ENCODE measurements at regions not wholly inside any gene's neighbourhood (a gene's known extent, or its start where the extent isn't known, plus 50 kb on each side); places are given as distances from the start of the nearest gene placed in this dataset.
"Not testable (repeated sequence)": the region's sequence is repeated elsewhere in the genome, so short reads cannot be mapped to it uniquely, and the experiment has no call there.

DNA sequence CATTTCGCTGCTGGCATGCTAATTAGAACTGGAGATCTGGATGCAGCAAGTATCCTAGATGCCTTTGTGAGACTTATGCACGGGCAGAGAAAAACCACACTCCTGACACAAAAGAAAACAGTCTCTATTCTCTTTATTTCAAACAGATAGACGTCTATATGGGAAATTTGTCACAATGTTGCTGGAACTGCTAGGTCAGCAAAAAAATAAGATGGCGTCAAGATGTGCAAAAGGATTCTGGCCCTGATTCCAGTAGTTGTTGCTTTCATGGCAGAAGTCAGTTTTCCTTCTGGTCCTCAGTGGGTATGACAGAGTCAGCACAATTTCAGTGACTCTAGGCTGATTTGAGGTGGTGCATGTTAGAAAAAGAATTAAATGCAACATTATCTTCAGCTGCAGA is 1068.0 kb downstream of the SLITRK5 start:
- DNase-seq: no peak

DNA sequence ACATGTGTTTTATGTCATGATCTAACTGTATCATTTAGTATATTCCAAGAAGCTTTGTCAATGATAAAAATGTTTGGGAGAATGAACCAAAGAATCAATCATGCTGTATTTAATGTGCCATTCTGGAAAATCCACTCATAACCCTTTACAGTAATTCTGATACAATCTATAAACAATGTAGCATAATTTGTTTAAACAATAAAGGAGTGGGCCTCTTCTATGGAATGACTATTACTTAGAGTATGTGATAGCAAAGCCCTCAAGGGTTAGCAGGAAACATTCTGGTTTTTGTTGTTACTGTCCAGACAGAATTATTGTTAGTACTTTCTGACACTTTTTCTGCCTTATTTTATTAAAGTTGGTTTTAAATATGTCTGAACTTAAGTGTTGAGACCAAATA is 1073.1 kb downstream of the SLITRK5 start:
- no peak for DNase-seq

DNA sequence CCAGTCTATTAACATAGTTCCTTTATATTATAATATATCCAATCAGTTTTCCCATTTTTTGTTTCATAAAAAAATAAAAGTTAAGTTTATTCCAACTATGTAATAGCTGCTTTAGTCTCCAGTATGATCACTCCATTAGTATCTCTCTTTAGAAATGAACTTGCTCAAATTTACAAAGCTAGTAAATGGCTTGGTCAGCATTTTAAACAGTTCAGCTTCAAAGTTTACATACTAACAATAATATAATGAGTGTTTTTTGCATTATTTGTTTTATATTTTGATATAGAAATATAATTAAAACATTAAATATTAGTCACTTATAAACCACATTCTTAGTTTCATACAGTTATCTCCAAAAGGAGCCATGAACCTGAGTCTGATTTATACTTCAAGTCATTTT is 1073.8 kb downstream of the SLITRK5 start:
- DNase-seq: no peak

DNA sequence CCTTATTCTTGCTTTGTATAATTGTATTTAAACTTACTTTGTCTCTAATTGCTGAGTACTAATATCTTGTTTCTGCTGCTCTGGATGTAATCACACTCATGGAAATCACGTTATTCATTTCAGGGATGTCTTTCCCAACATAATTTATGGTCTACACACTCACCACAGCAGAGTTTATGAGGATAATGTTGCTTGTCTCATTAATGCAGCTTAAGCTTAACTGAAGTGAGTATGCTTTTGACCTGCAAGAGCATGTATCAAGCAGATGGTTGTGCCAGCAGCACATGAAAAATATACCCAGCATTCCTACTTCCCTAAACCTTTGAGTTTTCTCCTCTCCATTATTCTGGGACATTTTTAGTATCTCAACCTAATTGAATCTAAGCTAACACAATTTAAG is 1080.9 kb downstream of the SLITRK5 start:
- DNase-seq: peak in 1 of 2 experiments; percentile 9

DNA sequence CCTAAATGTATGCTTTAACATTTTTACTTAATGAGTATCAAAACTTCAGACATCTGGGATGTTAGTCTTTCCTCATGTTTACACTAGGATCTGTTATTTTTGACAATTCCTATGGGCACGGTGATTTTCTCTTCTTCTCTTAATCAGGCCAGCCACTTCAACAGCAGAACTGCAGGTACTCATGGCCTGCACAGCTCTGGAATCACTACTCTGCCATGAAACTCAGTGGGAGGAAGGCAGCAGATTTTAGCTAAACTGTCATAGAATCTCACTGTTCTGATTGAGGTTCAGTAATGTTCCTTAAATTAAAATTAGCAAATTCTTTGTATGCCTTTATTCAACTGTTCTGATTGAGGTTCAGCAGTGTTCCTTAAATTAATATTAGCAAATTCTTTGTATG is 1083.0 kb downstream of the SLITRK5 start:
- DNase-seq: no peak

DNA sequence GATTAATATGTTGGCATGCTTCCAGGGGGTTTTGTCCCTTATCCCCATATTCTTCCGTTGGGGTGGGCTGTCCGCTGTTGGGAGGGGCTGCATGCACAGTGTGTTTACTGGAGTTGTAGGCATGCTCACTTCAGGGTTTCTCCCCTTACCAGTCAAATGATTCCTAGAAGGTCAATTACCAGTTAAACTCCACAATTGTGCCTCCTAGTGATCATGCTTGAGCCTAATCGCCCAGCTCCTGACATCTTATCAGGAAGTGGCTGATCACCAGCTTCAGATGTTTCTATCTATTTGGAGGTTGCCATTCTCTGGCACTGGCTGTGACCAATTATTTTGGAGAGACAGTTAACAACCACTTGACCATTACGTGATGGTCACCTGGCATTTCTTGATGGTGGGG is 1090.0 kb downstream of the SLITRK5 start:
- DNase-seq: no peak

DNA sequence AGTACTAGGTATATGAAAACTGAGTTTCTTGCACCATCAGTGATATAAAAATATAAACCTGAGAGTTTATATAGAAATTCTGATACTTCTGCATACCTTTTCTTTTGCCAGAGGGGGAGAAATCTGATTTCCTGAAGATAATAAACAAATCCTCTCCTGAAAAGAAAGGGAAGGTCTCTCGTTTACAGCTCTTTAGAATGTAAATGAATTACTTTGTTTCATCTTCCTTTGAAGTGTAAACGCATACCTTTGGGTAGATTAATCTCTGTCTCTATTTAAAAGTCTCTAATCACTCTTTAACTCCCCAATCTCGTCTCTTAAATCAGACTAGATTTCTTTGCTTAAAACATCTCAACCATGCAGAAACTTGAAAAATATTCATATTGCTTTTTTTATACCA is 1092.9 kb downstream of the SLITRK5 start:
- DNase-seq: no peak

DNA sequence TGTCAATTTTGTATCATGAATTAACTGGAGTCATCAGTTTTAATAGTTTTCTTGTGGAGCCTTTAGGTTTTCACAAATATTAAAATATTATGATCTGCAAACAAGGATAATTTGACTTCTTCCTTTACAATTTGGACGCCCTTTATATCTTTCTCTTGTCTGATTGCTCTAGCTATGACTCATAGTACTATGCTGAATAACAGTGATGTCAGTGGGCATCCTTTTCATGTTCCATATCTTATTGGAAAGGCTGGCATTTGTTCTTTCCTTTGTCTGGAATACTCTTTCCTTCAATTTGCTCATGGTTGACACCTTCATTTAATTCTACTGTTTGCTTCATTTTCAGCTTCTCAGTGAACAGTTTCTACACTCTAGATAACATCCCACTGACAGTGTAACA is 1129.3 kb downstream of the SLITRK5 start:
- DNase-seq: no peak

DNA sequence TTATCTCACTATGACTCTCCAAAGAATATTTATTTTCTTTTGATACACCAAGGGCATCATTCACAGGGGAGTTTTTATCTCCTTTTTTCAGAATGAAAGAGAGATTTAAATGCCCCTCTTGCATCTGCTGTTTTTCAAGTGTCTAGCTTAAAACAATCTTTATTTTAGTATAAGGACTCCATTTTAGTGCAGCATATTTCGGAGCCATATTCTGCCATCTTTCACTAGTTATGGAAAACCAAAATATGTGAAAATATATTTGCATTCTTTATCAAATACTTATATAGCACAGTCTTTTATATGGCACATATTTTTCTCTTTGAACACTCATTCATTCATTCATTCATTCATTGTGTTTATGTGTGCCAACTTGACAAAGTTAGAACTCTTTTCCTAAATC is 1130.2 kb downstream of the SLITRK5 start:
- DNase-seq: no peak

DNA sequence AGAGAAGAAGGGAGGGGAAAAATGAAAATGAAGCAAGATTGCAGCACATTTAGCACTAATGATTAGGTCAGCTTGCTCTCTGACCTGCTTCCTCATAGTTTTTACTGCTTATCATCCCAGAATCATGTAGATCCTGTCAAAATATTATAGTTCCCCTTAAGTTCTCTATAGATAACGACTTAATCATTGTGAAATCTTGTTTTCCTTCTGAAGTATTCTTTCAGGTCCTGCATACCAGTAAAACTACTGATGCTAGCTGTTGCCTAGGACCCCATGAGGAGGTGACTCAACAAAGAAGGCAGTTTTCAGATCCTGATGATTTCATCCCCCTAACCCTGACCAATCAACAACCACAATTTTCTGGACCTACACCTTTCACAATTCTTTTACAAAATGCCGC is 1131.7 kb downstream of the SLITRK5 start:
- DNase-seq: no peak

DNA sequence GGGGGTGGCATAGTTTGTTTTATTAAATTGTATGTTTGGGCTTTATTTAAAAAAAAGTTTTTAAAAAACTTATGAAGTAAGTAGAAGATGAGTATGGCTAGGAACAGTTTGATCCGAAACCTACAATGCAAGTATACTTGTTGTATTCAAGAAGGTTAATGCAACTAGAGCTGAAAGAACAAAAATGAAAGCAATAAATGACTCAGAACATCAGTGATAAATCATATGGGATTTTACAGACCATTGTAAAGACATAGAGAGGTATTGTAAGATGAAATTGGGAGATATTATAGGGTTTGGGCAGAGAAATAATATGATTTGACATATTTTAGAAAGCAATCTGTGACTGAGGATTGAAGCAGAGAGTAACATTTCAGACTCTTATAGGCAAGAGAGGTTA is 1135.3 kb downstream of the SLITRK5 start:
- DNase-seq: no peak

DNA sequence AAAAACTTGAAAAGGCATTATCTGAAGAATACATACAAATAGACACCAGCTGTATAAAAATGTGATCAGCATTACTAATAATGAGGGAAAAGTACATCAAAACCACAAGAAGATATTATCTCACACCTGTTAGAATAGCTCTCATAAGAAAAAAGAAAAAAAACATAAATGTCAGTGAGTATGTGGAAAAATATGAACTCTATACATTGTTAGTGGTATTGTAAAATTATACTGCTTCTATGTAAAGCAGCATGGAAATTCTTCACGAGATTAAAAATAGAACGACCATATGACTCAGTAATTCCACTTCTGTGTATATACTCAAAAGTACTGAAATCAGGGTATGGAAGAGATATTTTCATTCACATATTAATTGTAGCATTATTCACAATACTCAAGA is 1146.4 kb downstream of the SLITRK5 start:
- no peak for DNase-seq

DNA sequence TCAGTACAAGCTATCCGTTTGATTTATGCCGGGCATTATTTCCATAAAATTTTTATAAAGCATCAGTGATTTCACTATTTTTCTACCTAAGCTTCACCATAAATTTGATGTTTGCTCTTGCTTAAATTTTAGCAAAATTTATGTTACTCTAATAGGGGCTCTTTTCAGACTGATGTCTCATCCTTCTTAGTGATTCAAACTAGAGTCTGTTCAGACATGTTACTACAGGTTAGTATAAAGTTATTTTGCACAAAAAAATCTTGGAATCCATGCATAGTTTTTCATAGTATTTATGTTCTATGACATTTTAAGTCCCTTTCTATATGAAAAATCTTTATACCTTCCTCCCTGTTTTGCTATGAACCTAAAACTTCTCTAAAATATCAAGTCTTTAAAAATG is 1151.9 kb downstream of the SLITRK5 start:
- no peak for DNase-seq

DNA sequence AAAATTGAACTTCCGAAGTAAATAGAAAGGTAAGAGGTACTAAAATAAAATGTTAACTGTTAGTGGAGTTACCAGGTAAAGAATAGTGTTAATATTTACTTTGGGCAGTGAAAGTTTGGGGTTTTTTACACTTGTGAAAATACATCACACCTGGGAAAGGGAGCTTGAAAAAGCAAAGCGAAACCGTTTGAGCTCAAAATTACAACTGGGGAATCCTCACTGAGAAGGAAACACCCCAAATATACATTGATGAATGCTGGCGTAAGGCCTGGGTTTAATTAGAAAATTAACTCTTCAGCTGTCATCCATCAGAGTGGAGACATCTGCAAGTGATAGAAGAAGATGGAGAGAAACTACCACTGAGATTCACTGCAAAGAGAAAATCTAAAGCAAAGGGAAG is 1153.0 kb downstream of the SLITRK5 start:
- DNase-seq: no peak

DNA sequence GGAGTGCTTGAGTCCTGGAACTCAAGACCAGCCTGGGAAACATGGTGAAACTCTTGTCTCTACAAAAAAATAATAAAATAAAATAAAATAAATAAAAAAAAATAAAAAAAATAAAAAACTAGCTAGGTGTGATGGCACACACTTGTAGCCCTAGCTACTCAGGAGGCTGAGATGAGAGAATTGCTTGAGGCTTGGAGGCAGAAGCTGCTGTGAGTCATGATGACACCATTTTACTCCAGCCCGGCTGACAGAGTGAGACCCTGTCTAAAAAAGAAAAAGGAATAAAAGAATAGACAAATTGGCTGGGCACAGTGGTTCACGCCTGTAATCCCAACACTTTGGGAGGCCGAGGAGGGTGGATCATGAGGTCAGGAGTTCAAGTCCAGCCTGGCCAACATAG is 1168.9 kb downstream of the SLITRK5 start:
- no peak for DNase-seq

DNA sequence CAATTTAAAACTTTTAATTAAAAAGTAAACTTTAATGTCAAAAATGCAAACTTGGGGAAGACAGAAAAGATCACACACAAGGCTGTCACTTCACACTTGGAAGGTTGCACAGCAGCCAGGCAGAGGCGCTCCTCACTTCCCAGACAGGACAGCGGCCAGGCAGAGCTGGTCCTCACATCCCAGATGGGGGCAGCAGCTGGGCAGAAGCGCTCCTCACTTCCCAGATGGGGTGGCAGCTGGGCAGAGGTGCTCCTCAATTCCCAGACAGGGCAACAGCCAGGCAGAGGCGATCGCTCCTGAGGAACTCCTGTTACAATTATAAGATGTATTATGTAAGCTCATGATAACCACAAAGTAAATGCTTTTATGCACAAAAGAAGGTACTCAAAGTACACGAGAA is 1181.1 kb downstream of the SLITRK5 start:
- not testable (repeated sequence) for DNase-seq

DNA sequence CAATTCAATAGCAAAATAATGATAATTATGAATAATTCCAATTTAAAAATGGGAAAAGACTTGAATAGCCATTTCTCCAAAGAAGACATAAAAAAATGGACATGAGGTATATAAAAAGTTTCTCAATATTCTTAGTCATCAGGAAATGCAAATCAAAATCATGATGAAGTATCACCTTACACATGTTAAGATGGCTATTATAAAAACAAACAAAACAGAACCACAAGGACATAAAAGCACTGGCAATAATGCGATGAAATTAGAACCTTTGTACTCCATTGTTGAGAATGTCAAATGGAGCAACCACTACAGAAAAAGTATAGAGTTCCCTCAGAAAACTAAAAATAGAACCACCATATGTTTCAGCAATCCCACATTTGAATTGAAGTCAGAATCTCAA is 1186.1 kb downstream of the SLITRK5 start:
- peak; percentile 17 to 66 for DNase-seq

DNA sequence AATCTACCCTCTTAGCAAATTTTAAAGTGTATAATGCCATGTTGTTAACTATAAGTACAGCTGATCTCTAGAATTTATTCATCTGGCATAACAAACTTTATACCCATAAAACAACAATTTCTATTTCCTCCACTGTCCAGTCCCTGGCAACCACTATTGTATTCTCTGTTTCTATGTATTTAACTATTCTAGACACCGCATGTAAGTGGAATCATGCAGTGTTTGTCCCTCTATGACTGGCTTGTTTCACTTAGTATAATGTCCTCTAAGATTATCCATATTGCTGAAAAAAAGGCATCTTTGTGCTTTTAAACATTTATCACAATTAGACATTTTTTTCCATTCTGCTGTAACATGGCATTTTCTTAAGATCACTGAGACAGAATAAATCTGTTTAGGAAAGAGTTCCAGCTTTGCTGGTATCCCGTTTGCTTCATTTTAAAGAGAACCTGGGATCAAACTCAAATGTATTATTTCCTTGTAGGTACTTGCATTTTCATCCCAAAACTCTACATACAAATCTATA is 1191.0 kb downstream of the SLITRK5 start:
- DNase-seq: no peak

DNA sequence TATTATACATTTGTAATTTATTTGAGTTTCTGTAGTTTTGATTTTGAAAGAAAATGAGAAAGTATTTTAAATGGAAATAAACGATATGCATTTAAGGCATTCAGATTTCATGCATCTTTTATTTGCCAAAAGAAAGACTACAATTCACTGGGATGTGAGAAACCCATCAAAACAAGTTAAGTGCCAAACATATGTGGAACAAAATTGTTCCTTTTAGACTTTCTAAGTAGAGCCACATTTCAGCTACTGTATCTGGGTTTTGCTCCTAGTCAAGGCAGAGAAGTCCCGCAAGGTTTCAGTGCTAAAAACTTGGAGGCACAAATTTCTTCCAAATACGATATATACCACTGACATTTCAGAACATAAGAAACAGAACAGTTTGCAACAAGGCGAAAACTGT is 1191.9 kb downstream of the SLITRK5 start:
- DNase-seq: no peak

DNA sequence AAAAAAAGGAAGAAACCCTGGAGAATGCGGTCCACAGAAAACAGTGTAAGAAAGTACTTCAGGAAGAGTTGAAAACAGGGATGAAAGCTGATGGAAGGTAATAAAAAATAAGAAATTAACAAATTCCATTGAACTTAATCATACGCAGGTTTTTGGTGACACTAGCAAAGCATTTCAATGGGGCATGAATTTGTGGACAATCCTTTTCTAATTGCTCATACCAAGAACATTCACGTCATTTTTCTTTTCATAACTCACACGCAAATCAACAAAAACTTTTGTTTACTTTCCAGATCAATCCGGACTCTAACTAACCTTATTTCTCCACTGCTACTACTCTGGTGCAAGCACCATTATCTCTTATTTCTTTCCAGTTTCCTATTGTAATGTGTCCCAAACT is 1195.0 kb downstream of the SLITRK5 start:
- DNase-seq: no peak

DNA sequence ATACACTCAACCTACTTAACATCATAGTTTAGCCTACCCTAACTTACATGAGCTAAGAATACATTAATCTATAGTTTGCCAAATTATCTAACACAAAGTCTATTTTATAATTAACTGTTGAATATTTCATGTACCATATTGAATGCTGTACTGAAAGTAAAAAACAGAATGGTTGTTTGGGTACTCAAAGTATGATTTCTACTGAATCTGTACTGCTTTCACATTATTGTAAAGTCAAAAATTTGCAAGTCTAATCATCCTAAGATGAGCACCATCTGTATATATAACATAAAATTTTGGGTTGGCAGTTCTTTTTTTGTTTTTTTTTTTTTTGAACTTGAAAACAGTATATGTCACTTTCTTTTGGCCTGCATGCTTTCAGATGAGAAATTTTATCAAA is 1212.6 kb downstream of the SLITRK5 start:
- no peak for DNase-seq

DNA sequence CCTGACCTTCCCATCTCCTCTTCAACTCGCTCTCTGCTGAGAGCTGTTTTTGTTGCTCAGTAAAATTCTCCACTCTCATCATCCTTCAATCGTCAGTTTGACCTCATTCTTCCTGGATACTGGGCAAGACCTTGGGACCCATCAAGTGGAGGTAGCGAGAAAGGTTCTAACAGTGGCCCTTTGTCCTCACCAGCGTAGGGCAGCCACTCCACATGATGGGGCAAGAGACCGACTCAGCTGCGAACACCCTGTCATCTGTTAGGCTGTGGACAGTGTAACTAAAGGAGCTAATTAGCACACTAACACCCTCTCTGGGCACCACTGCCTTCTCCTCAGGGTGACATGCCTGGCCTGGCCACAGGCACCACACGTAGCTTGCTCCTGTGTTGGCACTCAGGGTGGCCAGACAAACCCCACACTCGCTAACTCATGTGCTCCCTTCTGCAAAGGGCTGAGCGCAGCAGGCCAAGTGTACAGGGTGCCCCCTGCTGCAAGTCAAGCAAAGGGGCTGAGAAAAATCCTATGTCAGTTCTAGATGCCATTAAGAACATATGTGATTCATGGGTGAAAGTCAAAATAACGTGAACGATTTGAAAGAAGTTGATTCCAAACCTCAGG is 1216.0 kb downstream of the SLITRK5 start:
- no peak for DNase-seq

DNA sequence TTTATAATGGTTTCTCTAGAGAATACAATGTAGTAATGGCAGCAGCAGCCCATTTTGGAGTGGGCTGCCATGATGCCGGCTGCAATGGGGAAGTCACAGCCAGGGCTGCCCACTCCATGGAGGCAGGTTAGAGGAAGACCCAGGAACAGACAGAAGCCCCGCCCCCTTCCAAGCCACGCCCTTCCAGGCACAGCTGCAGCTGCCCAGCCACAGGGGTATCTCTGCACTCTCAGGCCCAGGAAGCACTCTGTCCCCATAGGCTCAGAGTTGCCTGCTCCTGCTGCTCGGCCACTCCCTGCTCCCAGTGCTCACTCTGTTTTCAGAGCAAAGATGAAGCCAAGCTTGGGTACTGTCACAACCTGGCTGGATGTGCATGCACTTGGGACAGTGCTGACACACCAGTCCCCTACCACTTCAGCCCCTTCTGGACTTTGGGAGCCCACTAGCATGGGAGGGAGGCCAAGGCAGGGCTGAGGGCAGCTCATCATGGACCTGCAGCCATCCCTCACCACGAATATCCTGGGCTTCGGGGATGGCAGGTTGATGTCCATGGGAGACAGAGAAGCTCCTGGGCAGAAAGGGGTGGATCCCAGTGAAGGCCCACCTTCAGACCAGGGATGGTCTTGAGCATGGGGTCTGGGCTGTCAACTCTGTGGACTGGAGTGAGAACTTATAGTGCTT is 1224.2 kb downstream of the SLITRK5 start:
- DNase-seq: no peak

DNA sequence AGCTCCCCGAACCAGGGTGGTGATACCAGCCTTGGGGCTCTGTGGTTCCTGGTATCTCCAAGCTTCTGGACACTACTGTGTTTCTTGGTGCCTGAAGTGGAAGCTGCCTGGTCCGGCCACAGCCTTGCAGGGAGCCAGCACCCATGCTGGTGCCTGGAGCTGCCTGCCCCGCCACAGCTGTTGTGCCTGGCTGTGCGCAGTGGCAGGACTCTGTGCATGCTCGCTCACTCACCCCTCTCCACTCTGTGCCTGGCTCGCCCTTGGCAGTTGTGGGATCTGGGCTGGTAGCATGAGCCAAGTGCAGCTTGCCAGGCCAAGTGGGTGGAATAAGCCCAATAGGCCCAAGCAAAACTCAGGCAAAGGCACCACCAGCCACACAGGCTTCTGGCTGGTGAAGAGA is 1225.3 kb downstream of the SLITRK5 start:
- DNase-seq: no peak

DNA sequence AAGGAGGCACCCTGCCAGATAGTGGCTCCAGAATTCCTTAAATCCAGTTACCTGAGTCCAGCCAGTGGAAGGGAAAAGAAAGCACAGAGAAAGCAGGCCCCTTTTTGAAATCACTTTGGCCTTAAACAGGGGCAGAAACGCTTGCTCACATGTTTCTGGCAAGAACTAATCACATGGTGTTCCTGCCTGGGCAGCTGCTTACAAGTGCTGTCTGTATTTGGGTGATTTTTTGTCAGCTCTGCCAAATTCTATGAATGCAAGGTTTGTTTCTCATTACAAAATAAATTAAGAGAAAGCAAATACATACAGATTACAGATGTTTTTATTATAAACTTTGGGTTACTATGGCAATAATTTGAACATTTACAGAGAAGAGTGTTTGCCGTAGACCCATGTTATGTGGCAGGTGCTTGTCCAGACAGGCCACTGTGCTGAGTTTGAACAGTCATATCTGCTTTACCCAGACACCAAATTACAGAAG is 1237.8 kb downstream of the SLITRK5 start:
- DNase-seq: no peak
